SK-N-SH (cell line): ENCODE measurements at regions not wholly inside any gene's neighbourhood (a gene's known extent, or its start where the extent isn't known, plus 50 kb on each side); places are given as distances from the start of the nearest gene placed in this dataset.

Experiments used
- CTCF ChIP-seq: fragments of 200-600 bp; sonication (generic); IDR thresholded peaks from 2 replicates; pipeline ENCODE4 v1.6.1; 2017; ENCODE audit warnings: antibody characterized with exemption, mild to moderate bottlenecking, moderate library complexity
- EZH2phosphoT487 ChIP-seq: fragments of 200-600 bp; sonication (generic); IDR thresholded peaks from 2 replicates; pipeline ENCODE4 v1.6.1; 2017; ENCODE audit warnings: low read depth, mixed run types, mild to moderate bottlenecking, antibody characterized with exemption, moderate library complexity, borderline replicate concordance
- GATA2 ChIP-seq: sonication (generic); formaldehyde crosslinking; IDR thresholded peaks from 2 replicates; pipeline ENCODE4 v1.5.0; 2020; ENCODE audit warnings: mild to moderate bottlenecking, missing genetic modification reagents
- NFIC ChIP-seq: IDR thresholded peaks from 2 replicates; pipeline ENCODE4 v1.4.0; 2012; ENCODE audit warnings: borderline replicate concordance
- PBX3 ChIP-seq: IDR thresholded peaks from 2 replicates; pipeline ENCODE4; 2012
- SIN3A ChIP-seq: IDR thresholded peaks from 2 replicates; pipeline ENCODE4 v1.6.1; 2012; ENCODE audit warnings: low read depth, mild to moderate bottlenecking, low read length, moderate library complexity, borderline replicate concordance
- YY1 ChIP-seq: IDR thresholded peaks from 2 replicates; pipeline ENCODE4 v1.4.0; 2012; ENCODE audit warnings: low read depth, mild to moderate bottlenecking

- TF ChIP-seq CTCF, result no peak
- no peak for TF ChIP-seq PBX3
- TF ChIP-seq GATA2, result no peak
- TF ChIP-seq SIN3A, result no peak
- no peak for TF ChIP-seq YY1
- TF ChIP-seq EZH2phosphoT487, result no peak
- no peak for TF ChIP-seq NFIC
Measured at GRCh38 chr16:79923431-79923830, 322.9 kb upstream of the MAF start.
